Astrocyte of the hippocampus (primary cell): ENCODE measurements at regions not wholly inside any gene's neighbourhood (a gene's known extent, or its start where the extent isn't known, plus 50 kb on each side); places are given as distances from the start of the nearest gene placed in this dataset.

Source experiments
- DNase-seq: peaks from one replicate; pipeline ENCODE4 v3.0.0; 2011; ENCODE audit warnings: low read depth, low spot score

DNA sequence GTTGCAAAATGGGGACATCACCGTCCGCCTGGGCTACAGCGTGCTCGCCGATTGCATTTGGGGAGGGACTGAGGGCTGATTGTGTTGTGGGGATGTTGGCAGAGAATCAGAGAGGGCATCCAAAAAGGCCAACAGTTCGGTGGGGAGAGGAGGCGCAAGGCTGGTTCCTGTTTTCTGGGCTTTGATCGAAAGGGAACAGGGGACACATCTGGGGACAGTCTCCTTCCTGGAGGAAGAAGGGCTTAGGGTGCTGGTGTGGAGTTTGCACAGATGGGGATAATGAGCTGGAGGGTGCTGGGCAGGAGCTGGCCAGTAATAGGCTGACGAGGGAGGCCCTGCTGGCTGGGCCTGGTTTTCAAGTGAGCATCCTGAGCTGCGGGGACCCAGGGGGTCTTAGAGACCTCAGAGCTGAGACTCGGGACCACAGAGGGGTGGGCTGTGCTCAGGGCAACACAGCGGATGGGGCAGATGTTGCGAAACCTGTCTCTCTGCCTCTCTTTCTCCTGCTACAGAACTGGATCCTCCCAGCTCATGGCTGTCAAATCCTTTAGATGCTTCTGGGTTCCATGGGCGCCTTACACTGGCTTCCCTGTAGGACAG, 288.7 kb downstream of the SEC14L1 start:
- DNase-seq = no peak

DNA sequence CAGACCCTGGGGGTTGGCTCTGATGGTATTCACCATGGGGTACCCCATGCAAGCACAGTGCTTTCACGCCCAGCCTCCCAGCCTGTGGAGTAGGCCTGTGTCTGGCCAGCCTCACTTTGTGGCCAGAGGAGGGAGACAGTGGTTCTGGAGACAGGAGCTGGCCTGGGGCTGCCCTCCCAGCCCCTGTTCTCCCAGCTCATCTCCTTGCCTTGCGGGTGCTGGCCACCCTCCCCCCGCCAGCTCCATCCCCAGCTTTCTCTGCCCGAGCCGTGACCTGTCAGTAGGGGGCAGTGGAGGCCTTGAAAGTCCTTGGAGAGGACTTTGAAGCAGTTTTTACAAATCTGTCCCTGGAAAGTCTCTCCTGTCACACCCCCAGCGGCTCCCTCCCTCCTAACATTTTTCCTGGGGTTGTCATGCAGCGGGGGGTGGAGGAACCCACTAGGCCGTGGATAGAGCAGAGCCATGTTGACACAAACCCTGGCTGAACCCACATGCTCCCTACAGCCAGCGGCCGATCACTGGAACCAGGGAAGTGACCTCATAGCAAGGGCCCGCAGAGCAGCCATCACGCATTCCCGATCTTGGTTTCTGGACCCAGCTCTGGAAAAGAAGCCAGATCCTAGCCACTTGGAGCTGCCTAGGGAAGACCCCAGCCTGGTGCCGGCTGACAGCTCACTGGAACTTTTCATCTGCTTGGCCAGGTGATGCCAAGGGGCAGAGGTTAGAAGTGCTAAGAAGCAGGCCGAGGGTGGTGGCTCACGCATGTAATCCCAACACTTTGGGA, 289.4 kb downstream of the SEC14L1 start:
- DNase-seq = peak; percentile 98

DNA sequence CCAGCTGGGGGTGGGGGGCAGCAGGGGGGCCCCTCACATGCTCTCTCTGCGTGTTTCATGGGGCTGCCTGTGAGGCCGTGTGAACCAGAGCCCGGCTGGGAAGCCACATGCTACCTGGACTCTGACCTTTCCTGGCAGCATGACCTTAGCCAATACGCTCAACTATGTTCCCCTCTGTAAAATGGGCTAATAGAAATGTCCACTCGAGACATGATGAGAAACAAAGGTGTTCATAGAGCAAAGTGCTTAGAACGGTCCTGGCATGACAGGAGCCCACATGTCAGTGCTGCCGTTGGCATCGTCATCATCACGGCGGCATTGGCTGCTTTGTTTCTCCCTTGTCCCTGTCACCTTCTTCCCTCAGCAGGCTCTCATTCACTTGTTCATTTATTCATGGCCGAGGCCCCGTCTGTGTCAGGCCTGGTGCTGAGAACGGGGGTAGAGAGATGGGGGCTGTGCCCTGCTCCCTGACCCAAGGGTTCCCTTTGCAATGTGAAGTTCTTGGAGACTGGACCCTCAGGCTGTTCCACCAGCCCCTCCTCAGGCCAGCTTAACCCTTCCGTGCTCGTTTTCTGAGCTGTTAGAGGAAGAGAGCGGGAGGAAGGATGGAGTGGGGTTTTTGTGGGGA, 291.4 kb downstream of the SEC14L1 start:
- no peak for DNase-seq

DNA sequence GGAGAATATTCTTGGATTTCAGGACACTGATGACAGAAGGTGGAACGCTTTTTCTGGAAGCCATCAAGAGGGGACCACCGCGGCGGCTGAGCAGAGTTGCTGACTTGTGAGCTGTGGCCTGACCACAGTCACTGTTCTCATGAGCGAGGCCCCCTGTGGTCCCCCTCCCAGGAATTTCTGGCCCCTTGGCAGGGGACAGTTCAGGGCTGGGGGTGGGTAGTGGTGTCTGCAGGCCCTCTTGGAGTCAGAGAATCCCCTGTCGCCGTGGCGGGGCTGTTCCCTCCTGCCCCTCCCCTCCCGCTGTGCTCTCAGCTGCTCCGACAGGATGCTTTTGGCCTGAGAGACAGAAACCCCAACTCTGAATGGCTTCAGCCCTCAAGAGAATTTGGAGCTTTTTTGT, 292.0 kb downstream of the SEC14L1 start:
- DNase-seq = no peak

DNA sequence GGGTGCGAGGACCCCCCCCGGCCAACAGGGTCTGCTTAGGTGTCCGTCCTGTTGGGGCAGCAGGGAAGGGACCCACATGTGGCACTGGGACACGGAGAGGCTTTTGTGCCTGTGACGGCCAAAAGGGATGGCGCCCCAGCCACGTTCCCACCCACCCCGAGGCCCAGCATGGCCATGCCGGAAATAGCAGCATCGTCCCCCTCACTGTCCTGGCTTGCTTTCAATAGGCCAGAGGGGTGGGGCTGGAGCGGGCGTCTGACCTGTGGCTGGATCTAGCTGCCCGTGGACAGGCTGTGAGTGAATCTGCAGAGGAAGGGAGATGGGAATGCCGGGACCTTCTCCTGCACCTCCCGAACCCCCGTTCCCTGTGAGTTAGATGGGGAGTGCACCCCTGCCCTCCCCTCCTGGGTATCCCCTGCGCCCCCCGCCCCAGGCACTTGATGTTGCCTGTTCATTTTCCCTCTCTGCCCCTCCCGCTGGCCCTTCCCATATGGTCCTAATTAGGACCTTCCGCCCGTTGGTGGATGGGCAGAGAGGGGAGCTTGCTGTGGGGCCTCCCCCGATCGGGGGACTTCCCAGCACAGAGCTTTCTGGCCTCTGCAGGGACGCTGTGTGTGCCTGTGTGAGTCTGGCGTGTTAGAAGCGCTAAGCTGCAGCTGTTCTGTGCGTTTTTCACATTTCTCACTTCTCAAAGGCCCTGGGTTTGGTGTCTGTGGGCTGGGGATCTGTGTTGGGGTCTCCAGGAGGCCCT, 292.8 kb downstream of the SEC14L1 start:
- DNase-seq = no peak

DNA sequence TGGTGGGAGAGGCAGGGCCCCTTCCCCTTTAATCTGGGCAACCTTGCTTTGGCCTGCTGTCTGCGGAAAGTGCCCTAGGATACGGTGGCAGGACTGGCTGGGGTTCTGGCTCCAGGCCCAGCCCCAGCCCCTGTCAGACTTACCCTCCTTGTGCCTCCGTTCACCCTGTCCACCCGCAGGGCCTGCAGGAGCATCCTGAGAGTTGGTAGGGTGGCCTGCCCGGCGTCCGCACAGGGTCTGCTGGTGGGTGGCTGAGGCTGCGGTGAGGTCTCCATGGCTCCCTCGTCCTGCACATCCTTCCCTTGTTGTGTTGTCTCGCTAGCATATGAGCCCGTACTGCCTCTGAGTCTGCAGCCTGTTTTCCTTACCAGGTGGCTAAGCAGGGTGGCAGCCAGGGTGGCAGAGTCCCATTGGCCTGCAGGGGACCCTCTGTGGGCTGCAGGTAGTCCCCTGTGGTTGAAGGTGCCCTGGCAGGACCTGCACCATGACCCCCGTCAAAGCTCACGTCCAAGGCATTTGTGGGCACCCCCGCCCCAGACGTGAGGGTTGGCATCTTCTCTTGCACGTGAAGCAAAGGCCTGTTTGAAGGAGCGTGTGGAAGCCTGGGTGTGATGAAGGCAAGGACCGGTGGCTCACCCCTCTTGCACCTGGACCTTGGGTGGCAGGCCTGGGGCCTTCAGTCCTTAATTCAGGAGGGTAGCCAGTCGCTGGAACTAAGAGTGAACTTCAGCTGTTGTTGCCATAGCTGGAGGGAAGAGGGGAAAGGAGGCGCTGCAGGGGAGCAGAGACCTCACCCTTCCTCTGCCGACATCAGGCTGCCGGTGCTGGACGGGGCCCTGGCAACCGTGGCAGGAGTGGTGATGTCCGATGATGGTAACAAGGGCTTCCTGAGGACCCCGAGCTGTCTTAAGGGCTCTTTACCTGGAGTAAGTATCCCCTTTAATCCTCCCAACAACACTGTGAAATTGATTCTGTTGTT, 293.7 kb downstream of the SEC14L1 start:
- DNase-seq = no peak

DNA sequence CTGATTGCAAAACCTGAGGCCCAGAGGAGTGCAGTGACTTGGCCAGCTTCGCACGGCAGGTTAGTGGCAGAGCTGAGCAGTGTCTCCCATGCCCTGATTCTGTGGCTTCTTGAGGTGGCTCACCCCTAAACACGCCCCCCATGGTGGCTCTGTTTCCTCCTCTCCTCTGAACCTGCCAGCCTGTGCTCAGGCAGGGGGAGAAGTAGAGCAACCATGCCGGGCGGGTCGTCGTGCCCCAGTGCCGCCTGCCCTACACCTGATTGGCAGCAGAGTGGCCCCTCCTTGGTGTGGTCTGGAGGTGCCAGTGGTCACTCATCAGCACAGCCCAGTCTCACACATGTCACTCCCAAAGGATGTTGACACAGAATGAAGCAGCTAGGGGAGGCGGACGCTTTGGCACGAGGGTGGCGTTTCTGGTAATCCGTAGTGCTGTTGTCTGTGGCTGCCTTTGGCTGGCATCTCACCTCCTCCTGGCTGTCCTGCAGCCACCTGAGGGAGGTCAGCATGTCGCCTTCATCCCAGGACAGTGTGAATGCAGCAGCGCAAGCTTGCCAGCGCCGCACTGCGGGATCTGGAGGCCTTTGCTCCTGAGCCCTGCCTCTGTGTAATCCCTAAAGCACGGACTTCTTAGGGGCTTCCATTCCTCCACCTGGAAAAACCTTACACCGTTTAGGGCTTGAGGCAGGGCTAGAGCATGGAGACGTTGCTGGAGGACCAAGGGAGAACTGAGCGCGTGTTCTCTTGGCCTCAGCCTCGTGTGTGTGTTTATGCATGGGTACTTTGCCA, 294.7 kb downstream of the SEC14L1 start:
- DNase-seq = no peak

DNA sequence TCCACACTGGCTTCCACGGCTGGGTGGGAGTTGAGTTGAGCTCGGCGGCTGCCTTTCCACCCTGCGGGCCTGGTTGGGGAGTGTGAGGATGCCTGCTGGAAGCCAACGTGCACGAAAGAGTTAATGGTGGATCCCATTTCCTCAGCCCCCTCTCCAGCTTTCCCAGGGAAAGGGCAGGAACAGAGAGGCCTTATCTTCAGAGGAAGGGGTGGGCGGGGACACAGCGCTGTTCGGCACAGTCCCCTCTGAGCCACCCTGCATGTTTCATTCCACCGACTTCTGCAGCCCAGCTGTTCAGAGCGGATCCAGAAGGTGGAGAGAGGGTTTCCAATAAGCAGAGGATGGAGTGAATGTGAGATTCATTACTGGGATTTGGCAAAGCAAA, 295.3 kb downstream of the SEC14L1 start:
- DNase-seq = no peak

- no peak for DNase-seq
Measured at GRCh38 chr17:77436481-77436880, 295.7 kb downstream of the SEC14L1 start.

- peak; percentile 94 for DNase-seq
Measured at GRCh38 chr17:77437017-77437416, 296.2 kb downstream of the SEC14L1 start.

DNA sequence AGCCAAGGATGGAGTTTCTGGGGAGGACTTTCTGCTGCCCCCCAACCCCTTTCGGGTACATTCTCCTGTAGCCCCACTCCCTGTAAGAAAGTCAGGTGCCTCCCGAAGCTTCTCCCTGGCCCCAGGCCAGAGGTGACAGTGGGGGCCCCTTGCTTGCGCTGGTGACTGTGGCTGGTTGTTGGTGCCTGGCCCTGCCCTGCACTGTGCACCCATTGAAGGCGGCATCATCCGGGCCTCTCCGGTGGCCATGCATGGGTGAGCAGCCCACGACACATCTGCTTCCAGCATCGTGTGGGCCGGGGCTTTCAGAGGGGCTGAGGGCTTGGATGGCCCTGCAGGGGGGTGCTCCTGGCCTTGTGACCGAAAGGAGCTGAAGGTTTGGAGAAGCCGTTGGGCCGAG, 297.0 kb downstream of the SEC14L1 start:
- no peak for DNase-seq

- DNase-seq = no peak
Measured at GRCh38 chr17:77438241-77439188, 297.7 kb downstream of the SEC14L1 start.

DNA sequence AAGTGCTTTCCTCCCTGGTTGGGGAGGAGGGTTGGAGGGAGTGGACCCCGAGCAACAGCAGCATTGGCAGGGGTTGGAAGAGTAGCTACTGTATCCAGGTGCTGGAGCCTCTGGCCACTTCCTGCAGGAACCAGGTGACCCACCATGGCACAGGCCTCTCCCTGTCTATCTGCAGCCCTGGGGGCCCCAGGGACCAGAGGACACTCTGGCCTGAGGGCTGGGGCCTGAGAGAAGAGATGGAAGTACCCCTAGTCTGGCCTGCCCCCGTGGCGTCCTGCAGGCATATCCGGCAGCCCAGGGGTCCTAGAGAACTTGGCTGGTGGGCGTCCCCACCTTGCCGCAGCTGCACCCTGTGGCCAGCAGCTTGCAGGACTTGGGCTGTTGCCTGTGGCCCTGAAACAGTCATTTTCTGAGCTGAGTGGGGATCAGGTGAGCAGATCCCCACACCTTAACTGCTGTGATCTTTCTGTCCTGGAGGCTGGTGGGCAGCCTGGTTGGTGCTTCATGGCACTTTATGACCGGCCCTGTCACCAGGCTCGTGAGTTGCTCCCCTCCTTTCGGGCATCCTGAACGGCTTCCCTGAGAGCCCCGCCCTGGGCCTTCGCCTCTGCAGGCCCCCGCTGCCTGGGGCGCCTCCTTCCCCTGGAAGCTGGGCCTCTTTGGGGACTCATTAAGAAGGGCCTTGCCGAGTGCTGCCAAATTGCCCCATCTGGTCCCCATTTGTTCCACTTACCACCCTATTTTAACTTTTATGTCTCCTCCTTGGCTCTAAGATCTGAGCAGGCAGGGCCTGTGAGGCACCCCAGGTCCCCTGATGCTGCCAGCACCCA, 298.6 kb downstream of the SEC14L1 start:
- DNase-seq = no peak

- DNase-seq = no peak
Measured at GRCh38 chr17:77440560-77440981, 299.8 kb downstream of the SEC14L1 start.

GRCh38 chr17:77441130-77441920, 300.6 kb downstream of the SEC14L1 start:
- DNase-seq = no peak

GRCh38 chr17:77441940-77442339, 301.2 kb downstream of the SEC14L1 start:
- DNase-seq = no peak

- no peak for DNase-seq
Measured at GRCh38 chr17:77442976-77443747, 302.4 kb downstream of the SEC14L1 start.
